HUES64 (cell line): ENCODE measurements at regions not wholly inside any gene's neighbourhood (a gene's known extent, or its start where the extent isn't known, plus 50 kb on each side); places are given as distances from the start of the nearest gene placed in this dataset.
"Not testable (repeated sequence)": the region's sequence is repeated elsewhere in the genome, so short reads cannot be mapped to it uniquely, and the experiment has no call there.

ENCODE experiments used
- H3K27ac ChIP-seq: 2 replicates; pipeline ENCODE4 v1.7.0; 2013; ENCODE audit warnings: low read depth, low read length, inconsistent platforms
- H3K27me3 ChIP-seq: 2 replicates; pipeline ENCODE4 v1.6.1; 2013; ENCODE audit warnings: mild to moderate bottlenecking, low read length; ENCODE audit not compliant: insufficient read depth
- H3K36me3 ChIP-seq: 2 replicates; pipeline ENCODE4 v1.6.1; 2013; ENCODE audit warnings: mild to moderate bottlenecking, low read length; ENCODE audit not compliant: insufficient read depth
- H3K4me1 ChIP-seq: 2 replicates; pipeline ENCODE4 v1.6.1; 2013; ENCODE audit warnings: mild to moderate bottlenecking, low read length, moderate library complexity; ENCODE audit not compliant: insufficient read depth
- H3K4me3 ChIP-seq: 2 replicates; pipeline ENCODE4 v1.5.1; 2013; ENCODE audit warnings: mild to moderate bottlenecking, low read length, moderate library complexity
- H3K9ac ChIP-seq: 2 replicates; pipeline ENCODE4 v1.6.1; 2013; ENCODE audit warnings: mild to moderate bottlenecking, low read depth, low read length
- H3K9me3 ChIP-seq: 2 replicates; pipeline ENCODE4 v1.6.1; 2013; ENCODE audit warnings: low read depth, low read length; ENCODE audit not compliant: insufficient read depth
- WGBS: fragments of 150-250, 120-280 bp; methylation state at CpG from one replicate; pipeline ENCODE4 v1.1.7; 2013; ENCODE audit warnings: missing lambda C conversion rate; 5-methylcytosine and 5-hydroxymethylcytosine counted together

DNA sequence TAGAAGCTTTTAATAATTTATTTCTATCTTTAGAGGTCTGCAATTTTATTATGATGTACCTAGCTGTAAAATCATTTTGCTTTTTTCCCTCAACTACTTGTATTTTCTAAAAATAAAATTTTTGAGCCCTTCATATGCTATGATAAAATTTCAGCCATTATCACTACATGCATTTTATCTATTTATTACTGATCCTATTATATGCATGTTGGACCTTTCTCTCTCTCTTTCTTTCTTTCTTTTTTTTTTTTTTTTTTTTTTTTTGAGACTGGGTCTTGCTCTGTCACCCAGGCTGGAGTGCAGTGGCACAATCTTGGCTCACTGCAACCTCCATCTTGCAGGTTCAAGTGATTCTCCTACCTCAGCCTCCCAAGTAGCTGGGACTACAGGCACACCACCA lies 440.1 kb upstream of the RORB start:
- peaks cover 23% of the 10 kb centered on the region for H3K9me3 ChIP-seq
- not testable (repeated sequence) for H3K4me1 ChIP-seq, H3K27me3 ChIP-seq, H3K27ac ChIP-seq, H3K4me3 ChIP-seq, H3K9ac ChIP-seq, H3K36me3 ChIP-seq

DNA sequence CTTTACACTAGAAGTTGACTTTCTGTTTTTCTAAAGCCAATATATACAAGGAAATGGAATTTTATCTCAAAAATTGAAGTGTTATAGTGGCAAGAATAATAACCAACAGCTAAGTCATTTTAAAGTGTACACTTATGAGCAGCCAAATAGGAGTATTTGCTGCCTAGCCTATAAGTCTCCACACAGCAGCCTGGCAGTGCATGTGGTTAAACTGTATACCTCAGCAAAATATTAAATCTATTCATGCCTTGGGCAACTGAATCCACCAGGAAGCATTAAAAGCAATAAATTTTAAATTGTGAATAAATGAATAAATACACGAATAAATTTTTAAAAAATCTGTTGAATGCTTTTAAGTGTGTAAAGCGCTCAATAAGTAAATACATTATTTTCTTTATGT lies 432.4 kb upstream of the RORB start:
- Histone ChIP-seq H3K4me1 (no peaks in the 10 kb centered on the region), H3K36me3 (no peaks in the 10 kb centered on the region), H3K27me3 (no peaks in the 10 kb centered on the region), H3K4me3 (no peak overlapping the region), H3K9ac (no peak overlapping the region), H3K27ac (no peak overlapping the region), H3K9me3 (no peaks in the 10 kb centered on the region)
- no CpG with 5 or more reads among the region's 2 CpGs for WGBS

DNA sequence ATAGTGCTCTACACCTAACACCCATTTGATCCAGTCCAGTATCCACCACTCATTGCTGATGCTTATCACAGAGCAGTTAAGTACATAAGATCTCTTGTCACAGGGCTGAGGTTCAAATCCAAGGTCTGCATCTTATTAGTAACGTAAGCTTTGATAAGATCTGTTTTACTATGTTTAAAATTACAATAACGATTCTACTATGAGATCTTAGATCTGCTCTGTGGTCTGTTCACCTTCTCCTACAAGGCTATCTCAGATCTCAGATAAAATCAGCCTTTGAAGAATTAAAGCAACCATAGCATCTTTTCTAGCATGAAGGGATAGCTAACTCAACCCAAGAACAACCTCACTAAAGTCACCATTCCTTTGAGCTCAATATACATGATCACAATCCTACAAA lies 431.0 kb upstream of the RORB start:
- 92% methylated on average over 2 of the region's 2 CpGs for WGBS
- H3K9me3 ChIP-seq = 0 out of 2 replicates have a peak, but pooled peaks cover 2% of the 10 kb centered on the region
- H3K4me3 ChIP-seq = no peak overlapping the region
- no peak overlapping the region for H3K9ac ChIP-seq
- no peaks in the 10 kb centered on the region for H3K4me1 ChIP-seq
- H3K27ac ChIP-seq = no peak overlapping the region
- no peaks in the 10 kb centered on the region for H3K27me3 ChIP-seq
- no peaks in the 10 kb centered on the region for H3K36me3 ChIP-seq

DNA sequence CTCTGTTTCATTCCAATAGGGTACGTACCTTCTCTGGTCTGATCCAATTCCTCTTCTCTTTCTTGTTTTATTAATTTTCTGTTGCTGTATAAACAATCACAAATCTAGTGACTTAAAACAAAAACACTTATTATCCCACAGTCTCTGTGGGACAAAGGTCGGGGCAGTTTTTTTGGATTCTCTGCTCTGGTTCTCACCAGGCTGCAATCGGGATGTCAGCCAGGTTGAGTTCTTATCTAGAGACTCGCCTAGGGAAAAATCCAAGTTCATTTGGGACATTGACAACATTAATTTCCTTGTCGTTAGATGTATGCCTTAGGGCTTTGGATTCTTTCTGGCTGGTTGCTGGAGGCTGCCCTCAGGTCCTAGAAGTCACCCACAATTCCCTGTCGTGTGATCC lies 430.5 kb upstream of the RORB start:
- H3K4me3 ChIP-seq = no peak overlapping the region
- H3K4me1 ChIP-seq = no peaks in the 10 kb centered on the region
- no peak overlapping the region for H3K27ac ChIP-seq
- WGBS = 92% methylated on average over 6 of the region's 6 CpGs
- no peaks in the 10 kb centered on the region for H3K36me3 ChIP-seq
- H3K9ac ChIP-seq = no peak overlapping the region
- 0 out of 2 replicates have a peak, but pooled peaks cover 4% of the 10 kb centered on the region for H3K9me3 ChIP-seq
- no peaks in the 10 kb centered on the region for H3K27me3 ChIP-seq

DNA sequence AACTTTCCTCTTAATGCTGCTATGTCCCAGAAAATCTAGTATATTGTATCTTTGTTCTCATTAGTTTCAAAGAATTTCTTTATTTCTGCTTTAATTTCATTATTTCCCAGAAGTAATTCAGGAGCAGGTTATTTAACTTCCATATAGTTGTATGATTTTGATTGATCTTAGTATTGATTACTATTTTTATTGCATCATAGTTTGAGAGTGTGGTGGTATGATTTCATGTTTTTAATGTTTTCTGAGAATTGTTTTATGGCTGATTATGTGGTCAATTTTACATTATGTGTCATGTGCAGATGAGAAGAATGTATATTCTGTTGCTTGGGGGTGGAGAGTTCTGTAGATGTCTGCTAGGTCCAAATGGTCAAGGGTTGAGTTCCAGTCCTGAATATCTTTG lies 425.6 kb upstream of the RORB start:
- Histone ChIP-seq H3K27me3 (no peaks in the 10 kb centered on the region), H3K4me1 (no peaks in the 10 kb centered on the region), H3K9ac (no peak overlapping the region), H3K36me3 (peaks cover 8% of the 10 kb centered on the region; the same call in 1 of the 2 replicates), H3K4me3 (no peak overlapping the region), H3K9me3 (peaks cover 32% of the 10 kb centered on the region), H3K27ac (no peak overlapping the region)

DNA sequence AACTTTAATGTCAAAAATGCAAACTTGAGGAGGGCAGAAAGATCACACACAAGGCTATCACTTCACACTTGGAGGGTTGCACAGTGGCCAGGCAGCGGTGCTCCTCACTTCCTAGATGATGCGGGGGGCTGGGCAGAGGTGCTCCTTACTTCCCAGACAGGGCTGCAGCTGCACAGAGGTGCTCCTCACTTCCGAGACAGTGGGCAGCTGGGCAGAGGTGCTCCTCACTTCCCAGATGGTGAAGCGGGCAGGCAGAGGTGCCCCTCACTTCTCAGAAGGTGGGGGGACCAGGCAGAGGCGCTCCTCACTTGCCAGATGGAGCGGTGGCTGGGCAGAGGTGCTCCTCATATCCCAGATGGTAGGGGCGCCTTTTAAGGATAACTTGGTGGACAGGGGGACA lies 423.2 kb upstream of the RORB start:
- Histone ChIP-seq H3K4me1 (peaks cover 8% of the 10 kb centered on the region), H3K9ac (no peak overlapping the region), H3K4me3 (no peak overlapping the region), H3K27me3 (no peaks in the 10 kb centered on the region), H3K36me3 (peaks cover 8% of the 10 kb centered on the region; the same call in 1 of the 2 replicates), H3K27ac (no peak overlapping the region), H3K9me3 (peaks cover 36% of the 10 kb centered on the region)
- WGBS = 94% methylated on average over 7 of the region's 7 CpGs

DNA sequence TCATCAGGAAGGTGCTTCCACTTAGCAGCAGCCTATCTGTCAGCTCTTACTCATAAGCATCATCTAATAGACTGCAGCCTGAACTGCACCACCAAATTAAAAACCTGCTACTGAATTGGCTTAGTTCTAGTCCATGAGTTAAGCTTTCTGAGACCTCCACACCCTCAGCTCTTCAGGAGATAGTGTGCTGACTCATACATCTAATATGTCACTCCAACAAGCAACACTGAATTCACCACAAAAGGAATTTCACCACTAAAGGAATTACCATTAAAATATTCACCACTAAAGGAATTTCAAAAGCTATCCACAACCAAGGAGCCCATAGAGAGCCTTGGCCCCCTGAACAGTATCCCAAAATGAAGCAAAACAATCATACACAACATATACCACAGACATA lies 418.5 kb upstream of the RORB start:
- Histone ChIP-seq H3K36me3 (peaks cover 11% of the 10 kb centered on the region; the same call in 1 of the 2 replicates), H3K4me1 (peaks cover 38% of the 10 kb centered on the region), H3K27me3 (no peaks in the 10 kb centered on the region), H3K27ac (peak overlapping the region; percentile 8), H3K4me3 (no peak overlapping the region), H3K9me3 (peaks cover 21% of the 10 kb centered on the region), H3K9ac (peak overlapping the region; percentile 42; the same call in 1 of the 2 replicates)

DNA sequence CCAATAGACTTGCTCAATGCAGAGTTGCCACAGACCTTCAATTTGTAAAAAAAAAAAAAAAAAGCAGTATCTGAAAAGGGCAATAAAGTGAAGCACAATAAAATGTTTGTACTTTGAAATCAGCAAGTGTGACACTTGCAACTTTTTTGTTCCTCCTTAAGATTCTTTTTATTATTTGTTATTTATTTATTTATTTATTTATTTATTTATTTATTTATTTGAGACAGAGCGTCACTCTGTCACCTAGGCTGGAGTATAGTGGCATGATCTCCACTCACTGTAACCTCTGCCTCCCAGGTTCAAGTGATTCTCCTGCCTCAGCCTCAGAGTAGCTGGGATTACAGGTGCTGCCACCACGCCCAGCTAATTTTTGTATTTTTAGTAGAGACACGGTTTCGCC lies 416.5 kb upstream of the RORB start:
- not testable (repeated sequence) for H3K27me3 ChIP-seq, H3K36me3 ChIP-seq, H3K4me3 ChIP-seq, H3K9ac ChIP-seq, H3K27ac ChIP-seq
- H3K9me3 ChIP-seq = peaks cover 16% of the 10 kb centered on the region
- WGBS = 96% methylated on average over 4 of the region's 4 CpGs
- peaks cover 56% of the 10 kb centered on the region for H3K4me1 ChIP-seq

DNA sequence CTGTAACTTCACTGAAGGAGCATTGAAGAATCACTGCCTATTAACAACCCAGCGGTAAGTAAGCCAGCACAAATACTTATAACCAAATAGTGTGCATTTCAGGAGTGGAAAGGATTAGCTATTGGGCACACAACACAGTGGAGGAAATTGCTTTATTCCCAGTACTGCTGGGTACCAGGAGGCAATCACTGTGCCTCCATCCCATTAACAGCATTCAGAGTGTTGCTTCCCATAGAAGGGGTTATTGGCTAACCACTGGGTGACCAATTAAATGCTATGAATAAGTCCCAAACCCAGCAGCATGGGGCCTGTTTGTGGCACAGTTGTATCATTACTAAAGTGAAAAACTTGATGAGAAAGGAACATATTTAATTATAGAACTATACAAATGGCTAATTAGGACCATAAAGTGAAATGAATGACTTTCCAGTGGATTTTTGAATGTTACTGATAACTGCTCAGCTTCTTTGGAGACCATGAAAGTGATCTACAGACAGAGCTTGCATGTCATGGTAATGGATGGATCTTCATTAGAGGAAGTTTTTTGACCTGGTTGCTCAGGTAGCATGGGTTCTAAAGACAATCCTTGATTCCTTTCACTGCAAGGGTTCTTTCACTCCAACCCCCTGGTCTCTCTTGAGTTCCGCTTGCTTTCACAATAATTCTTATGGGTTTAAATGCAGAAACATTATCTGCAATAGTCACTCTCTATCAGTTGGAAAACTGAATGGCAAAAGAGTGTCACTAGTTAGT lies 413.3 kb upstream of the RORB start:
- 25% methylated on average over 1 of the region's 2 CpGs for WGBS
- H3K4me3 ChIP-seq = peak overlapping the region; percentile 3
- H3K9ac ChIP-seq = peak overlapping the region; percentile 33; the same call in 1 of the 2 replicates
- peak overlapping the region; percentile 92 for H3K27ac ChIP-seq
- H3K9me3 ChIP-seq = peaks cover 8% of the 10 kb centered on the region
- peaks cover 9% of the 10 kb centered on the region; the same call in 1 of the 2 replicates for H3K36me3 ChIP-seq
- H3K4me1 ChIP-seq = peaks cover 48% of the 10 kb centered on the region
- no peaks in the 10 kb centered on the region for H3K27me3 ChIP-seq

DNA sequence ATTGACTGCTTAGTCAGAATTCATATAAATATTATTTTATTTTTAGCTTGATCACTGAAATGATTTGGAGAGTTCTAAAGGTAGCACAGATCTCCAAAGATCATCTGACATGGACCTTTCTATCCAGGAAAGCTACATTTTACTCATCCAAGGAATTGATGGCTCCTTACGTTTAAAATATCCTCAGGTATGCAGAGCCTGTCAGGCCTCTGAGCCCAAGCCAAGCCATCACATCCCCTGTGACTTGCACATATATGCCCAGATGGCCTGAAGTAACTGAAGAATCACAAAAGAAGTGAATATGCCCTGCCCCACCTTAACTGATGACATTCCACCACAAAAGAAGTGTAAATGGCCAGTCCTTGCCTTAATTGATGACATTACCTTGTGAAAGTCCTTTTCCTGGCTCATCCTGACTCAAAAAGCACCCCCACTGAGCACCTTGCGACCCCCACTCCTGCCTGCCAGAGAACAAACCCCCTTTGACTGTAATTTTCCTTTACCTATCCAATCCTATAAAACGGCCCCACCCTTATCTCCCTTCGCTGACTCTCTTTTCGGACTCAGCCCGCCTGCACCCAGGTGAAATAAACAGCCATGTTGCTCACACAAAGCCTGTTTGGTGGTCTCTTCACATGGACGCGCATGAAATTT lies 411.6 kb upstream of the RORB start:
- Histone ChIP-seq H3K4me1 (peaks cover 31% of the 10 kb centered on the region), H3K27ac (peak overlapping the region; percentile 92; the same call in 1 of the 2 replicates), H3K36me3 (peaks cover 15% of the 10 kb centered on the region), H3K4me3 (peak overlapping the region; percentile 76), H3K9ac (peak overlapping the region; percentile 95)
- H3K9me3 ChIP-seq, H3K27me3 ChIP-seq: not testable (repeated sequence)
- 6% methylated on average over 8 of the region's 8 CpGs for WGBS

DNA sequence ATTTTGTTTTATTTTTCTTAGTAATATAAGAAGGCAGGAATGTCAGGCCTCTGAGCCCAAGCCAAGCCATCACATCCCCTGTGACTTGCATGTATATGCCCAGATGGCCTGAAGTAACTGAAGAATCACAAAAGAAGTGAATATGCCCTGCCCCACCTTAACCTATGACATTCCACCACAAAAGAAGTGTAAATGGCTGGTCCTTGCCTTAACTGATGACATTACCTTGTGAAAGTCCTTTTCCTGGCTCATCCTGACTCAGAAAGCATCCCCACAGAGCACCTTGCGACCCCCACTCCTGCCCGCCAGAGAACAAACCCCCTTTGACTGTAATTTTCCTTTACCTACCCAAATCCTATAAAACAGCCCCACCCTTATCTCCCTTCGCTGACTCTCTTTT lies 406.2 kb upstream of the RORB start:
- H3K27ac ChIP-seq = peak overlapping the region; percentile 94; the same call in 1 of the 2 replicates
- H3K4me3 ChIP-seq = peak overlapping the region; percentile 36
- H3K9ac ChIP-seq = peak overlapping the region; percentile 62; the same call in 1 of the 2 replicates
- H3K27me3 ChIP-seq, H3K9me3 ChIP-seq: not testable (repeated sequence)
- 29% methylated on average over 3 of the region's 3 CpGs for WGBS
- H3K36me3 ChIP-seq = peaks cover 57% of the 10 kb centered on the region
- H3K4me1 ChIP-seq = peaks cover 24% of the 10 kb centered on the region
